ENCODE measurements at regions not wholly inside any gene's neighbourhood (a gene's known extent, or its start where the extent isn't known, plus 50 kb on each side); places are given as distances from the start of the nearest gene placed in this dataset.

DNA sequence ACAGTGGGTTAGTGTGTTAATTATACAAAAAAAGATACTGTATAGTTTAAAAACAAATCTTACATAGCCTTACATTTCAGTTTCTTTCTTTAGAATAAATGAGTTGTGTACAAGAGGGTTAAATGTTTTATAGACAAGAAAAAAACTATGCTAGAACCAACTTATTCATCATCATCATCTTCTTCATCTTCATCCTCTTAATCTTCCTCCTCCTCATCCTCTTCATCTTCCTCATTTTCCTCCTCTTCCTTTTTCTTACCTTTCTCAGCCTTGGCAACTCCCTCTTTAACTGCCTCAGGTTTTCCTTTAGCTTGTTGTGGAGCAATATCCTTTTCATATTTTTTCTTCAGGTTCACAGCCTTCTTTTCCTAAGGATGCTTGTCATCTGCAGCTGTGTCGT lies 53.7 kb downstream of the RPS12 start:
- DNase-seq (ENCODE audit: low read depth in 1 of 2, low spot score in 1 of 2) = no peak

DNA sequence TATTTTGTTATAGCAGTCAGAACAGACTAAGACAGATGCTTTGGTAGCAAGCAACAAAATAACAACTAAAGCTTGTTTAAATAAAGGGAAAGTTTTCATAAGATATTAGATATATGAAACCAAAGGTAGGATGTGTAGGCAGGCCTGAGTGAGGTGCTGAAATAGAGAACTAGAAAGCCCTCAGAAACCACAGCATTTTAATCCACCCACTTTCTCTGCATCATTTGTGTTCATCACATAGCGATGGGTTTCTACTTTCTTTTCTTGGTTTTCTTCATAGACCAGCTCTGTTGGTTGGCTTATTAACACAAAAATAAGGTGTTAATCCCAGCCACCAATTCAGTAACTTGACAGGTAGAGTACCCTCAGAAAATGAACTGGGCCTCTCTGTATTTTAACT lies 58.6 kb downstream of the RPS12 start:
- no peak for DNase-seq (ENCODE audit: low read depth in 1 of 2, low spot score in 1 of 2)

DNA sequence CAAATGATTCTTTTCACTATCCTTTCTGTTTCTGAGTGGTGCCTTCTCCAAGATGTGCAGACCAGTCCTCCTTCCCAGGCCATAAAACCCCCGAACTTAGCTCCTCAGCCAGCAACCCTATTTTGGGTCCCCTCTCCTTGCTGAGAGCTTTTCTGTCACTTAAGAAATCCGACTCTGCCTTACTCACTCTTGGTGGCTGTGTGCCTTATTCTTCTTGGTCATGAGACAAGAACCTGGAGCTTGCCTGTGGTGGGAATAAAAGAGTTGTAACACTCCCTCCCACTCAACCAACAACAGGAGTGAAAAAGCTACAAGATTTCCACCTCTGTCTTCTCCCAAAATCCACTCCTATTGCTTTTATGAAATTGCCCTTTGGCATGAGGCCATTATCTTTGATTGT lies 62.6 kb downstream of the RPS12 start:
- DNase-seq (ENCODE audit: low read depth in 1 of 2, low spot score in 1 of 2) = no peak

DNA sequence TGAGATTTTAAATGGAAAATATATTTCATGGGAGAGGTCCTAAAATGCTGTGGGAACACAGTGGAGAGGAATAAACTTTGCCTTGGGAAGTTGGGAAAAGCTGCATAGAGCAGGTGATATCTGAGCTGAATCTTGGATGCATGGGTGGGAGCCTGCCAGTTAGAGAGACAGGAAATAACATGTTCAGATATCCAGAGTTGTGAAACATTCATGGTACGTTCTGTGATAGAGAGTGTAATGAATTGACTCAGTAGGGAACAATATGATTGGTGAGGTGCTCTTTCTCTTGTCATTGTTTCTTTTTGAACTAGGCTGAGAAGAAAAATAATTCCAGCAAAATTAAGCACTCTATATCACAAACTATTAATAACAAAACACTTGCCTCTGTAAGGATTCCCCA lies 72.8 kb downstream of the RPS12 start:
- no peak for DNase-seq (ENCODE audit: low read depth in 1 of 2, low spot score in 1 of 2)

DNA sequence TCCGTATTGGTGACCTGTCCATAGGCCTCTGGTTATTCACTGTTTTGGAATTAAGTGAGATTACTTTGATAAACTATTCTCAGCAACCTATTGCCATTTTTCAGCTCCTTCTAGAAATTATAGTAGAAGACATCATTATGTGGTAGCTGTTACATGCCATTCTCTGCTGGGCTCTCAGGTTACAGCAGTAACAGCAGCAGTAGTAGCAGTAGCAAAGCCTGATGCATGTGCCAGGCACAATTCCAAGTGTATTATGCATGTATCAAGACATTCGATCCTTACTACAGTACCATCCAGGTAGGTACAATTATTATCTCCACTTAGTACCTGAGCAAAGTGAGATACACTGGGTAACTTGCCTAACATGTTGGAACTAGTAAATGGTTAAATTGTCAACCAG lies 74.3 kb downstream of the RPS12 start:
- DNase-seq (ENCODE audit: low read depth in 1 of 2, low spot score in 1 of 2) = no peak

DNA sequence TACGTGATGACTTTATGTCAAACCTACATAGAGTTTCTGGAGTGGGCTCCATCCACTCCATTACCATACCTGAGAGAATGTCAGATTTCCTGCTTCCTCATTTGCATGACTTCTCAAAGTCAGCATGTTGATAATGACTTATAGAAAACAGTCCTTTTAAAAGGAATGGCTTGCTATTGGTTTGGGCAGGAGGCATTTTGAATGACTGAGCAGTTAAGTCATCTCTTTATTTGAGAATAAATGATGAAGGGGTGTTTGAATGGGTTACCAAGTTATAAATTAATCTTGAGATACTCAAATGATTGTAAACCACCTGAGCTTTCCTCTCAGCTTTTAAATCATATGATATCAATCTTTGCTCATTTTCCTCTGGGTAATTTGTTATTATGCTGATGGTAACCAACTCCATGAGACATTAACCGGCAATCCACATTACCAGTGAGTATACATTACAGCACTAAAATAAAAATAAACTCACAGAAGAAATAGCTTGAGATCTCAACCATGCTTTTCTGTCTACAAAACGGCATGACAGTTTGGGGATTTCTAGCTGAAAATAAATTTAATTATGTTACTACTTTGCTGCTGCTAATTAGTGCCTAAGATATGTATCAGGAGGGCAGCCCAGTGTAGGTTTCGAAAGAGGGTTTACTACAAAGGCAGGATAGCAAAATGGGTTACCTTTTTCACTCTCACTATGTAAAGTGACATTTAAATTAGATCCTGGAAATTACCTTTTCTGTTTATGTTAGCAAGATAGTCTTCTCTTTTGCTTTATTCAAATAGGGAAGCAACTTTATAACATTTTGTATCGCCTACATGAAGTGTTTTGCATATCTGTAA lies 78.8 kb downstream of the RPS12 start:
- DNase-seq (ENCODE audit: low read depth in 1 of 2, low spot score in 1 of 2) = no peak

DNA sequence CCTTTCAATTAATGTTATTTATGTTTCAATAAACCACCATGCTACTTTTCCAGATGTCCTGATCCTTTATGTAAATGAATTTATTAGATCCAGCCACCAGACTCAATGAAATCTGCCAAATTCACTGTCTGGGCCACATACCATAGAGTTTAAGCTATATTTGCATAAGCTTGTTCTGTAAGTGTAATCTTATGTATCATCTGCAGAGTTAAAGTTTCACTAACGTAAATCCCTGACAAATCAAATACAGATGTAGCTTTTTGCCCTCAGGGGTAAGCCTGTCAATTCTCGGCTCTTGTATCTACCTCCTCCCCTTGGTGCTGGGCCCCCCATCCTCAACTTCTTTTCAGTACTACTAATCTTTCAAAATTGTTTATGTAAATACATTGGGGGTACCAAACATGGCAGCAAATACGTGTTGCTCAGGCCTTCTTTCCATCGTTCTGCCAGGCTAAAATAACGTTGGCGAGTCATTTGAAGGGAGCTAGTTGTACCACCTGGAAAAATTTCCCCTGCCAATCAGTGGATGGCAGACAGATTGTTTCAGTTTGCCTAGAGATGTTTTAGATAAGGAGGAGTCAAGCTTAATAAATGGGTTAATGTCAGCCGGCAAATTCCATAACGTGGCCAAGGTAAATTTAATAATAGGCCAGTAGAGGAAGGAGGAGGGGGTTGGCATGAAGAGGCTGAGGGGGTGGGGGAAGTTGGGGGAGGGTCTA lies 79.6 kb downstream of the RPS12 start:
- DNase-seq (ENCODE audit: low read depth in 1 of 2, low spot score in 1 of 2) = no peak

DNA sequence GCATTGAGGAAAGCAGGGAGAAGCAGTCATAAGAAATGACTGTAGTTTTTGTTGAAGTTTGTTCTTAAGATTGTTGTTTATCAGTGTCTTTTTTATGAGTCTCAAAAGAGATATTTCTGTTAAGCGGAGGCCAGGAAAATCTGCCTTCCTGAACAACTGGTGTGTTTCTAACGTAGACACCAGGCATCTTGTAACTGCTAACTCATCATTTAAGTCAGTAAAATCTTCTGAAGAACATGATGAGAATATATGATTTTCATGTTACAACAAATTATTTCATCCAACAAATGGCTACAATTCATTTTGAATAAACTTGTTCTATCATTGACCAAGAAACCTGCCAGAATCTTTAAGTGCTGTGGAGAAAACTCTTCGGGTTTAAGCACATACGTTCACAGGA lies 84.0 kb downstream of the RPS12 start:
- no peak for DNase-seq (ENCODE audit: low read depth in 1 of 2, low spot score in 1 of 2)

DNA sequence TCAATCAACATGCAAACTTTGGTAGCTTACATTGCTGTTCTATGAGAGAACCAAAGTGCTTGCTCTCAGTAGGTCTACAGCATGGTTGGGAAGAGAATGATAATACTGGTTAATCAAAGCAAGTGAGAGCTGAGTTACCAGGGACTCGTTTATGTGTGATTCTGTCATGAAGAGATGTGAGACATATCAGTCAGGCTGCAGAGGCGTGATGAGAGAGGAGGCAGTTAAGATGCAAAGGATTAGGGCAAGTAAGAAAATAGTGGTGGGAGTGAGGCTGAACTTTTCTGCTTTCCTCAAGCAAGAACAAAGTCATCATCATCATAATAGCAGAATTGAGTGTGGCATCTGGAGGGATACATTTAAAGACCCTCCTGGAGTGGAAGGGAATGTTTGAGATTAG lies 86.5 kb downstream of the RPS12 start:
- DNase-seq (ENCODE audit: low read depth in 1 of 2, low spot score in 1 of 2) = no peak

DNA sequence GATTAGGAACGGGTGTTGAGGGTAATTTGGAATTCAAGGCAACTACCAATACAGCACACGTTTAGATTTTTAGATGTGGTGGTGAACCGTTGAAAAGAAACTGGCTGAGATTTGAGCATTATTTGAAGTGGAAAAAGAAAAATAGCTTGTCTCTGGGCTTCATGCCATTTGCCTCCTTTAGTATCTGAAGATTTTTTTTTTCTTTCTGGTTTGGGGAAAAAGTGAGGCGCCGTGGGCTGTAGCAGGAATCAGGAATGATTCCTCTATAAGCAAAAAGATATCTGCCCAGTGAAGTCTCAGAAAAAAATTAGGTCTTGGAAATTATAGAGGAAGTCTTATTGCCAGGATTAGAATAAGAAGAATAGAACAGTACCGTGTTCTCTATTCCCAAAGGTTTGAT lies 88.5 kb downstream of the RPS12 start:
- DNase-seq (ENCODE audit: low read depth in 1 of 2, low spot score in 1 of 2) = no peak

DNA sequence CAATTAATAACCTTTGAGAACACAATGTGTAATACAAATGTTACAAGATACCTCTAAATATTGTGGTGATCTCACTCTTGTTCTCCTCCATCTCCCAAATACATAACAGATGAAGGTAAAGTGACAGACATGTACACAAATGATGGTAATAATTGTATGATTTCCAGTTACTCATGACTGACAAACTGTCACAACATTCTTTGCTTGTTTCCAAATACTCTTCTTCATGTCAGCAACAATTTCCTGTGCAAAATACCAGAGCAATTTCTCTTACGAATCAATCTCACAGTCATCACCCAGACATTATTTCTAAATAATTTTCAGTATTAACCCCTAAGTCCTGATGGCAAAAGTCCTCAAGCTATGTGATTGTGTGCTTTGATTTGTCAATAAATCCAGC lies 92.9 kb downstream of the RPS12 start:
- no peak for DNase-seq (ENCODE audit: low read depth in 1 of 2, low spot score in 1 of 2)

DNA sequence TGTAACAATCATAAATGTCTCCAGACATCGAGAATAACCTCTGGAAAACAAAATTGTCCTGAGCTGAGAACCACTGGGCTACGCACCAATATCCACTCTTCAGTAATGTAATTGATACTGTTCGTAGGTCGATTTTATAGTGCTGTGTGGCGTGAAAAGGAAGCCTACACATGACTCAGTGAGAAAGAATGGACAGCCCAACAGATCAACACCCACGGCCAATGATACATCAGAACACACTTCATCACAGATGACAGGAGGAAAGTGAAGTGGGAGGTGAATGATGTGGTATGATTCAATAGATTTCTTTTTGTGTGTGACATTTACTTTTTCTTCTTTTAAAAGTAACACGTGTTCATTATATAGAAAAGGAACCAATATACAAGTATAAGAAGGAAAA lies 93.5 kb downstream of the RPS12 start:
- DNase-seq (ENCODE audit: low read depth in 1 of 2, low spot score in 1 of 2) = no peak

DNA sequence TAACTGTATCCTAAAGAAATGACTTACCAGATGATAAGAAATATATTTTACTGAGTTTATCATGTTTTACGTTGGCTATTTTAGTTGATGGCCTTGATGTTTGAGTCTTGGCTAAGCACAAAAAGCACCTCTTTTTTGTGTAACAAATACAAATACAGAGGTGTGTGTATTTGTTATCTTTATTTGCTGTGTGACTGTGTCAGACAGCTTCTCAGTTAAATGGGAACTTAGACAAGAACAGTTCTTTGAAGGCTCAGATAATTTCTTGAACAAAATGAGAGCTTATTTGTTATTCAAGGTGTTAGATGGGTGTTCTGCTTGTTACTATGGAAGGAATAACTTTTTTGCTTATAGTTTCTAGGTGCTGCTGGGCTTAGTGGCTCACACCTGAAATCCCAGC lies 95.4 kb downstream of the RPS12 start:
- no peak for DNase-seq (ENCODE audit: low read depth in 1 of 2, low spot score in 1 of 2)

DNA sequence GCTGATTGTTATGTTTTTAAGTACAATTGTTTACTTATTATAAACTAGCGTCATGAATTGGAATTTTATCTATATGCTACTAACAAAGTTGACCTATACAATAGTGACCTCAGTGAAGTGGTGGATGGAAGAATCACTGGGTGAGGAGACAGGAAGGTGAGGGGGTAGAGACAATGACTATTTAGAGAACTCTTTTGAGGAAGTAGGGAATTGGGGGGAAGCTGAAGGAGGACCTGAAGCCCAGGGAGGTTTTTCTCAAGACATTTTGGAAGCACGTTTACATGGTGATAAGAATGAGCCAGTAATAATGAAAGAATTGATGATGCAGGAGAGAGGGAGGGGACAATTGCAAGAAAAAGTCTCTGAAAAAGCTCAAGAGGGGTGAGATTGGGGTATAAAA lies 96.4 kb downstream of the RPS12 start:
- DNase-seq (ENCODE audit: low read depth in 1 of 2, low spot score in 1 of 2) = no peak

DNA sequence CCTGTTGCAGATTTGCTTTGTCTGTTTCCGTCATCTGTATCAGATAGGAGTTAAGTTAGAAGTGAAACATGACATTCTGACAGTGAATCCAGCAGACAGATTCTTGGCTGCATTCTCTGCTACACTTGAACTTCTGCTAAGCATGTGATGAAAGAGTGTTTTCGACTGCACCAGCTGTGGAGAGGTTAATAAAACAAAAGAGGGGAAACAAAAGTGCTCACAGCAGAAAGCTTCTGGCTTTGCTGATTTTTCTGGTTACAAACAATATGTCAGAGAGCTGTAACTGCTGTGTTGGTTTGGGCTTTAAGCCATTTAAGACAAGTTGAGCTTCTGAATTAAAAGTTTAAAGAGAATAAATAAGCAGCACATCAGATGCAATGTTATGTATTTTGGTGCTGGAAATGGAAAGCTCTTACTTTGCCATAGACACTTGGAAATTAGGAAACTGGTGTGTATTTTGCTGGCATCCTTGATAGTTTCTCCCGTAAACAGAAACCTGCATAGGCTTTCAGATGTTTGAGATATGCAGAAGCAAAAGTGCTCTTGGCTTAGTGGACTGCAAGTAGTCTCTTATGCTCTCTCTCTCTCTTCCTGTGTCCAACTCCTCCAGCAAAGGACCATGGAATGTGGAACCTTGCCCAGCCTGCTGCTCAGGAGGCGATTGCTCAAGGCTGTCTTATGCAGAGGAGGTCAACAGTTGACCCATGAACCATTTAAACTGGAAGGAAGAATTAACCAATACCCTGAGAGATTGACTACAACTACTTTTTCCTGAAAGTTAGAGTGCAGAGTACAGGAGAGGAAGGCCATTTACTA lies 104.9 kb downstream of the RPS12 start:
- DNase-seq (ENCODE audit: low read depth in 1 of 2, low spot score in 1 of 2) = no peak

DNA sequence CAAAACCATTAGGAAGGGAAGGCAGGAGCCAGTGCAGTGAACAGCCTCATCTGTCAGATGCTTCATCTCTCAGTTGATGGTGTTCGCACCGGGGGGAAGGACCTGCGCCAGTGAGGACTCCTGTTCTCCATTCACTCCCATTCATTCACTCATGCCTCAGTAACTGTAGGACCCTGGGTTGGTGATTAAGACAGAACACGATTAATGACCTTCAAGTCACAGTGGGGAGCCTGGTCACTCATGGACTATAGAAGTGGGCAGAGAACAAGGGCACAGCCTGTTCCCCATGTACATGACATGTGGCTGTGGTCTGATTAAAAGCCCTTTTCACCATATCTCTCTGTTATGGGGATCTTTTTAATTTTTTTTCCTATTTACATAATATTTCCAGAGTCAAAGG lies 113.3 kb downstream of the RPS12 start:
- DNase-seq (ENCODE audit: low read depth in 1 of 2, low spot score in 1 of 2) = no peak

DNA sequence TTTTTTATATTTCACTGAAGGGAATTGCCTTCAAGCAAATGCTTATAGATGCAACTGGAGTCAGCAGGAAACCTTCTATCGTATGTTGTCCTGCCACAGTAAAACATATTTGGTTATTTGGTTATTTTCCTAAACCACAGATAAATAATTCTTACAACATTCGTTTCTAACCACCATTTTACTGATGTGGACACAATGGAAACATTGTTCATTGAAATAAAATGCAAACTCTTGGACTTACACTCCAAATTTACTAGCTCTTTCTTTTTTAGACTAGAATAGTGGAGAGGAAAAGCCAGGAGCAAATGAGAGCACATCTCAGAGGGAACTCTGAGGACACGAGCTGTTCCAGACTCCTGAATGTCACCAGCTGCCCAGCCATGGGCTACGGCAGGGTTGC lies 114.8 kb downstream of the RPS12 start:
- DNase-seq (ENCODE audit: low read depth in 1 of 2, low spot score in 1 of 2) = no peak

DNA sequence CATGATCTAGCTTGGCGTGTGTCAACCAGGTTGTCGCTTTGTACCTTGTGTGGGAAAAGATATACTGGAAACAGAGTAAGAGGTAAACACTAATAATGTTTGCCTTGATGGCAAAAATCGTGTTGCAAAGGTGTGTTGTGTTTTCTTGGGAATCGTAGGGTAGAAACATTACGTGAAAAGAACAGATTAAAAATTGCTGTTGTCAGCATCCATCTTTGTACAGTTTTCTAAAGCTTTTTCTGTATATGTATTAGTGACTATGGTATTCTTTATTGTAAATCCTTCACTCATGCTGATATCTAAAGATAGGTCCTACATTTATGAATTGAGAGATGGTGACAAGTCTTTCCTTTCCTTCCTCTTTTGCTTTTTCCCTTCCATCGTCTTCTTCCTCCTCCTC lies 116.9 kb downstream of the RPS12 start:
- DNase-seq (ENCODE audit: low read depth in 1 of 2, low spot score in 1 of 2) = no peak

DNA sequence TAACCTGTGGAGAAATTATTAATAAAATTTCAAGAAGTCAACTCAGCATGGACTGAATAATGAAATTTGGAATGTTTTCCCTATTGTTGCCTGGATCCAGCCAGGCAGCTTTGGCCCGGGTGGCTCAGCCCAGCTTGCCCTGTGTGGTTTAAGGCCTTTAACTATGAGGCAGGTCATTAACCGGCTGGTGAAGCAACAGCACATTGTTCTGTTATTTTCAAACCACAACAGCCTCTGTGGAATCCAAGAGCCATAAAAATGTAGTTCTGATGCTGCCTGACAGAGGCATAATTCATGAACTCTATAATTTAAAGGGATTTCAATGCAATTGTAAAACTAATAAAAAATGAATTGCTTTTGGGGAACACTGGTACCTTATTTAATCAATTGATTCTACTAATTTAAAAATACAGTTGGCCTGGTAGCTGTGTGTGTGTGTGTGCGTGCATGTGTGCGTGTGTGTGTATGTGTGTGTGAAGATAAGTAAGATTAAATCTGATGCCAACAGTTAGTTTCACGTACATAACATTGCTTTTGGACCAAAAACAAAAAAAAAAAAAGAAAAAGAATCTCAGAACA lies 117.7 kb downstream of the RPS12 start:
- DNase-seq (ENCODE audit: low read depth in 1 of 2, low spot score in 1 of 2) = no peak

DNA sequence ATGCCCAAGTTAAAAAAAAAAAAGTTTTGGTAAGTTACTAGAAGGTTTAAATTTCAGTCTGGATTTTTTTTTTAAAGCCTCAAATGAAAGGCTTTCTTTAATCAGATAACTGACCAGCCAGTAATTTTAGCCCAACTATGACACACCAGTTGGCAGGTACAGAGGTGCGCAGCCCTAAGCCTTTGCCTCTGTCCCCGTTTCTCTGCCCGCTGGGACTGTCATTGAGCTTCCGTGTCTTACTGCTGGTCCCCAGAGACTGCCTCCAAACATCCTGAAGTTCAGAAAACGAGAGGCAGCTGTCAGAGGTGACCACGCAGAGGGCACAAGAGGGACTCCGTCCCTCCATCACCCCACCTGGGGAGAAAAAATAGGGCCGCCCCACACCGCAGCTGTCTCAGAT lies 118.2 kb downstream of the RPS12 start:
- DNase-seq (ENCODE audit: low read depth in 1 of 2, low spot score in 1 of 2) = no peak

DNA sequence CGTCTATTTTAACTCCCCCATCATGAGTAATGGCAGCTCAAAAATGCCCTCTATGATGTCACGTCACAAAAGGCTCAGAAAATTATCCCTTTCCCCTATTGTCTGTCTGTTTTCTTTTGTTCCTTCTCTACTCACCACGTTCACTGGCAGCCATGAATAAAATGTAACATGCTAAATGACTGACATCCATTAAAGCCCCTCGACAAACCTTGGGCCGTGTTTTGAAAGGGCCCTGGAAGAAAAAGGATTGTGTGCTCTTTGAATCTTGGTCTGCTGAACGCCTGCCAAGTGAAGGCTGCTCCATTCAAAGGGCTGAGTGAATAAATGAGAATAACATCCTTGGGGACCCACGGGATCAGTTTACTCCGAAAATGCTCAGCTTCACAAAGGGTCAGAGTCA lies 118.7 kb downstream of the RPS12 start:
- no peak for DNase-seq (ENCODE audit: low read depth in 1 of 2, low spot score in 1 of 2)

DNA sequence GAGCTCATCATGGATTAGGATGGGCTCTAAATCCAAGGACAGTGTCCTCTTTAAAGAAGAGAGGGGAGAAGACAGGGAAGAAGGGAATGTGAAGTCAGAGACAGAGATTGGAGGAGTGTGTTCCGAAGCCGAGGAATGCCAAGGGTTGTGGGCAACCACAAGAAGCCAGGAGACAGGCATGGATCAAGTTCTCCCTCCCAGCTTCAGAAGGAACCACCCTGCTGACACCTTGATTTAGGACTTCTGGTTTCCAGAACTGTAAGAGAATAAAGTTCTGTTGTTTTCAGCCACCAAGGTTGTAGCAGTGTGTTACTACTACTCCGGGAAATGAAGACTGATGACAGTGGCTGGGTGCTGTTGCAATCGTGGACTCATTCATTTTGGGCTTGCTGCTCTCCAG lies 120.1 kb downstream of the RPS12 start:
- DNase-seq (ENCODE audit: low read depth in 1 of 2, low spot score in 1 of 2) = no peak
